IPS-15b (cell line): ENCODE measurements at regions not wholly inside any gene's neighbourhood (a gene's known extent, or its start where the extent isn't known, plus 50 kb on each side); places are given as distances from the start of the nearest gene placed in this dataset.

Source experiments
- H3K27me3 ChIP-seq: one replicate; pipeline ENCODE4 v1.6.1; 2013; ENCODE audit warnings: low read length; ENCODE audit not compliant: control insufficient read depth, insufficient read depth
- H3K36me3 ChIP-seq: one replicate; pipeline ENCODE4 v1.6.1; 2013; ENCODE audit warnings: low read length; ENCODE audit not compliant: control insufficient read depth, insufficient read depth
- H3K4me1 ChIP-seq: one replicate; pipeline ENCODE4 v1.6.1; 2013; ENCODE audit warnings: mild to moderate bottlenecking, low read length; ENCODE audit not compliant: control insufficient read depth, insufficient read depth
- H3K4me3 ChIP-seq: one replicate; pipeline ENCODE4 v1.5.1; 2013; ENCODE audit warnings: low read depth, low read length
- H3K9ac ChIP-seq: one replicate; pipeline ENCODE4 v1.6.1; 2013; ENCODE audit warnings: low read depth, mild to moderate bottlenecking, low read length
- H3K9me3 ChIP-seq: one replicate; pipeline ENCODE4 v1.6.1; 2013; ENCODE audit warnings: mild to moderate bottlenecking, low read length; ENCODE audit not compliant: control insufficient read depth, insufficient read depth

DNA sequence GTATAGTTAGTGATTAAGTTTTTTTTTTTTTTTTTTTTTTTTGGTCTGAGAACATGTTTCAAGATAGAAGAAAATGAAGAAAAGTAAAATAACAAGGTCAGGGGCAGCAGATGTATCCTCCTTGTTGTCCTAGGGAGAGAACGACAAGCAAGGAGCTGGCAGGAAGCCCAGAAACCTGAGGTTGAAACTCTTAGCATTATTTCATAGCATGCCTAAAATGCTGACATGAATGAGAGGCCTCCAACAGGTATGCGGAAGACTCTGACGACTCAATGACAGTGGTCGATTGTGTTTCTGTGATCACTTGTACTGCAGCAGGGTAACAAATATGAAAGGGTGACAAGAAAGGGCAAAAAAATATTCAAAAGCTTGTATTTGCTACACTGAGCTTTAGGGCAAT is 415.9 kb downstream of the PLA2G4A start:
- peaks cover 10% of the 10 kb centered on the region for H3K4me1 ChIP-seq
- no peak overlapping the region for H3K9ac ChIP-seq
- H3K27me3 ChIP-seq, result no peaks in the 10 kb centered on the region
- no peak overlapping the region for H3K4me3 ChIP-seq
- H3K36me3 ChIP-seq, result no peaks in the 10 kb centered on the region
- no peaks in the 10 kb centered on the region for H3K9me3 ChIP-seq

DNA sequence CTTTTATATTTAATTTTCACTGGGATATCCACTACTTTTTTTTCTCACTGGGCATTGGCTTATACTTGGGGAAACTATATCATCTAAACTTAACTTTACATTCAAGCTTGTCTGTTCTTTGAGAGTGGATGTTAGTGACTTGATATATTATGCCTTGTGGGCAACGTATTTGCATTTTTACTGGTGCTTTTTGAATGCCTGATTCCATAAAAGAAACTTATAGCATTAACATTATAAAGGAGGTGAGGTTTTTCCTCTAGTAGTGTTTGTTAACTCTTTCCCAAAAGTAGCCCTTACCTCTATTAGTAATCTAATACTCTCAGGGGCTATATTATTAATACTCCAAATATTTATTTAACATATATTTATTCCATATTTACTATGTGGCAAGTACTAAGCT is 416.5 kb downstream of the PLA2G4A start:
- no peaks in the 10 kb centered on the region for H3K36me3 ChIP-seq
- H3K4me3 ChIP-seq, result no peak overlapping the region
- H3K4me1 ChIP-seq, result peaks cover 10% of the 10 kb centered on the region
- H3K27me3 ChIP-seq, result no peaks in the 10 kb centered on the region
- H3K9me3 ChIP-seq, result no peaks in the 10 kb centered on the region
- no peak overlapping the region for H3K9ac ChIP-seq

DNA sequence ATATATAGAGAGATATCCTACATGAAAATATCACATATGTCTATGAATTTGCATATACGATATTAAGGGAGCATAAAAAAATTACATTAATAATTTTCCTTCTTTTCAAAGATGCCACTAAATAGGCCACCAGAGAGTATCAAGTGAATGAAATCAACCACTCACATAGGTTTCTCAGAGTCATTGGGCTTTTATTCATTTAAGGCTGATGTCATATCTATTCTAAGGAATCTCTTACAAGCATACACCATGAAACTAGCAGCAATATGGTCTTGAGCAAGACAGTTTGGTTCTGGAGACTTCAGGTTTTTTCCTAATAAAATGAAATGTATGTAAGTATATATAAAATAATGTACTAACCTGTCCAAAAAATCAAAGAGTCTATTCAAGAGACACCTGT is 420.4 kb downstream of the PLA2G4A start:
- Histone ChIP-seq H3K4me3 (no peak overlapping the region), H3K36me3 (no peaks in the 10 kb centered on the region)

DNA sequence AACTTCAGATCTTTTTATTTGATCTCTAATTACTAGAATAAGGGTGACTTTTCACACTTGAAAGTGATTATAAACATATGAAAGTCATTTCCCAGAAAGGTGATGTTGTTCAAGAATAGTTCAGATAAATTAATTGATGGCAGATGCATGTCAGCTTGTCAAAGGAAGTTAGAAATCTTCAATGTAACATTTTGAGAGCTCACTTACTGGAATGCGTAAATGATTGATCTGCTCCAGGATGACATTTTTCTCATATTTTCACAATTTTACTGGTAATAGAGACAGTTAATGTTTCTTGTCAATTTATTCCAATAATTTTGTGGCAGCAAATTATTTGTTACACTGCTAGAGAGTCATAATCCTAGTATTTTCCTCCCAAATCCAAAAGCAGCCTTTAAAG is 424.2 kb downstream of the PLA2G4A start:
- no peaks in the 10 kb centered on the region for H3K36me3 ChIP-seq
- H3K9ac ChIP-seq, result no peak overlapping the region
- H3K27me3 ChIP-seq, result no peaks in the 10 kb centered on the region
- H3K4me3 ChIP-seq, result no peak overlapping the region
- H3K9me3 ChIP-seq, result no peaks in the 10 kb centered on the region
- H3K4me1 ChIP-seq, result no peaks in the 10 kb centered on the region

More for the DNA sequence above, 420.4 kb downstream of the PLA2G4A start:
- Histone ChIP-seq H3K9me3 (no peaks in the 10 kb centered on the region), H3K4me1 (peaks cover 10% of the 10 kb centered on the region), H3K27me3 (no peaks in the 10 kb centered on the region), H3K9ac (no peak overlapping the region)

DNA sequence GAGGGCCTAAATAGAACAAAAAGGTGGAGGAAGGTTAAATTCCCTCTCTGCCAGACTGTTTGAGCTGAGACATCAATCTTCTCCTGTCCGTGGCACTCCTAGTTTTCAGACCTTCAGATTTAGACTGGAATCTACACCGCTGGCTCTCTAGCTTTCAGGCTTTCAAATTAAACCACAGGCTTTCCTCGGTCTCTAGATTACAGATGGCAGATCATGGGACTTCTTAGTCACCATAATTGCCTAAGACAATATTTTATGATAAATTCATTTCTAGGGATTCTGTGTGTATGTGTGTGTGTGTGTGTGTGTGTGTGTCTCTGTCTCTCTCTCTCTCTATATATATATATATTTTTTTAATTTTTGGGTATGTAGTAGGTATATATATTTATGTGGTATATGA is 428.7 kb downstream of the PLA2G4A start:
- H3K4me3 ChIP-seq, result no peak overlapping the region
- no peaks in the 10 kb centered on the region for H3K4me1 ChIP-seq
- H3K9me3 ChIP-seq, result no peaks in the 10 kb centered on the region
- H3K27me3 ChIP-seq, result no peaks in the 10 kb centered on the region
- no peak overlapping the region for H3K9ac ChIP-seq
- no peaks in the 10 kb centered on the region for H3K36me3 ChIP-seq

DNA sequence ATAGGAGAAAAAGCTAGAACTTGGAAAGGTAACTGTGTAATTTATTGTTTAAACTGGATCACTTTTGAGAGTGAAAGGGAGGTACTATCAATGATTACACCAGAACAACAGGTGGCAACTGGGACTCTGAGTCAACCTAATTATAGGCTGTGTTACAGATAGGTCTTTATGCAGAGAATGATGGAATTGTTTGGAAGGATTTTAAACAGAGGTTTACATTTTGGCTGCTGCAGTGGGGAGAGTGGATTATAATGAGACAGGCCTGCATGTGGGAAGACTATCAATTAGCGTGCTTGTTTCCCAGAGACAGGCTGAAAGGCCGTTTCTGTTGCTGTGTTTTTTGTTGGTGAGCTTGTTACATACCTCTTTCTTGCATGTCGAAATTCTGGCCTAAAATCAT is 432.9 kb downstream of the PLA2G4A start:
- no peak overlapping the region for H3K4me3 ChIP-seq
- no peaks in the 10 kb centered on the region for H3K9me3 ChIP-seq
- H3K9ac ChIP-seq, result no peak overlapping the region
- H3K36me3 ChIP-seq, result no peaks in the 10 kb centered on the region
- no peaks in the 10 kb centered on the region for H3K27me3 ChIP-seq
- H3K4me1 ChIP-seq, result no peaks in the 10 kb centered on the region

DNA sequence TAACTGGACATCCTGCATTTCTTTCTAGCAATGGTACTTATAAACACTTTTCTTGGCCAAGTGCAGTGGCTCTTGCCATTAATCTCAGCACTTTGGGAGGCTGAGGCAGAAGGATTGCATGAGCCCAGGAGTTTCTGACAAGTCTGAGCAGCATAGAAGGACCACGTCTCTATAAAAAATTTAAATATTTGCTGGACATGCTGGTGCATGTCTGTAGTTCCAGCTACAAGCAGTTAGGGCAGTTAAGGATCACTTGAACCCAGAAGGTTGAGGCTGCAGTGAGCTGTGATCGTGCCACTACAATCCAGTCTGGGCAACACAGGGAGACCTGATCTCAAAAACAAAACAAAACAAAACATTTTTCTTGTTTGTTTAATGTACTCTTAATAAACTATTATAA is 434.0 kb downstream of the PLA2G4A start:
- no peaks in the 10 kb centered on the region for H3K36me3 ChIP-seq
- no peaks in the 10 kb centered on the region for H3K27me3 ChIP-seq
- no peak overlapping the region for H3K4me3 ChIP-seq
- no peaks in the 10 kb centered on the region for H3K4me1 ChIP-seq
- H3K9ac ChIP-seq, result no peak overlapping the region
- H3K9me3 ChIP-seq, result no peaks in the 10 kb centered on the region

DNA sequence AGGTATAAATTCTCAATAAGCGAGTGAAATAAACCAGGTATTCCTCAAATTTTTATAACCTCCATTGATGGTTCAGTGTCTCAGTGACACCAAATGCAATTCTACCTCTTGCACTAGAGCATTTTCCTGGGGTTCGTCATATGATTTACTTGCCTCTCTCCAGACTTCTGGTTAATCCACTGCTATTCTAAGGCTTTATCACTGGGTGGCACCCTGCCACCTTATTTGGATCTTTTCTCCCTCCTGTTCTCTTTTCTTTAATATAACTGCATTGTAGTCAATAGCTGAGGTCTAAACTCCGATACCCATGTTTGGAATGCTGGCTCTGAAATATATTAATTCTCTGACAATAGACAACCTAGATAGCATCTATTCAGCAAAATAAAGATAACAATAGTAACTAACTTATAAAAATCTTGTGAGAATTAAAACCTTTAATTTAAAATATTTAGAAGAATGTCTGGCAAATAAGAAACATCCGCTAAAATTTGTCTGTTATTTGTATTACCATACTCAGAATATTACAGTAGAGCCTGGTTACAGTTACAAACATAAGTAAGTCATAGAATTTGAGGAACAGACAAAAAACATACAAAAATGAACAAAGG is 436.4 kb downstream of the PLA2G4A start:
- H3K27me3 ChIP-seq, result no peaks in the 10 kb centered on the region
- H3K36me3 ChIP-seq, result no peaks in the 10 kb centered on the region
- H3K9ac ChIP-seq, result no peak overlapping the region
- H3K9me3 ChIP-seq, result no peaks in the 10 kb centered on the region
- H3K4me1 ChIP-seq, result no peaks in the 10 kb centered on the region
- H3K4me3 ChIP-seq, result no peak overlapping the region

DNA sequence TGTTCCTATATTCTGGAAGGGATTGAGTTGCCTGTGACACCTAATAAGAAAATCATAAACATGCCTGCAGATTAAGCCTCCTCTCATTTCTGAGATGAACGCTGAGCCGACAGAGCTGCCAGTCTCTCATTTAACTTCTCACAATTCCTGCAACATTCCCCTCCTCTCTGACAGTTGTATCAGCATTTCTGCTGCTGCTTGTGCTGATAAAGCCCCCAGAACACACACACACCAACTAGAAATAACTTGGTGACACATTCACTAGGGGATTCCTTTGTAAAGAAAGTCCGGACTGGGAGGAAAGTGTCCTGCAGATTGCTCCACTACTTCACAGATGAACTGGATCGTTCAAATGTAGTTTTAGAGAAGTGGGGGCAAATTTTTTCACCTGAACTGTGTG is 437.3 kb downstream of the PLA2G4A start:
- no peak overlapping the region for H3K9ac ChIP-seq
- H3K9me3 ChIP-seq, result no peaks in the 10 kb centered on the region
- no peaks in the 10 kb centered on the region for H3K27me3 ChIP-seq
- H3K4me1 ChIP-seq, result no peaks in the 10 kb centered on the region
- no peak overlapping the region for H3K4me3 ChIP-seq
- H3K36me3 ChIP-seq, result no peaks in the 10 kb centered on the region

DNA sequence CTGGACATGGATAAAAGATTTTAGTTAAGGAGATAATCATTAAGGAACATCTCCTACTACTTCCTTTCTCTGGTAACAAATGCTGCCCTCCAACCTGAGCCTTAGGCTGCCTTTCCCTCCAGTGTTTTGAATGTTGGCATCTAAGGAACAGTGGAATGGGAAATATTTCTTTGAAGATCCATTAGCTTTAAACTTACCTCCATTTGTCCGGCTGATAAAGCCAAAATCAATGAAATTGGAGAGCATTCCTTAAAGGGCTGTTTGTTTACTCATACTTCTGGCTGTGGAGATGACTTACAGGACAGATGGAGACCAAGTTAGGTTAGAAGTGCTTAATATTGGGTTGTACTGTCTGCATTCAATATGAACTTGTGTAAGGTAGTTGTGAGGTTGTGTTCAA is 439.1 kb downstream of the PLA2G4A start:
- Histone ChIP-seq H3K27me3 (no peaks in the 10 kb centered on the region), H3K9ac (no peak overlapping the region), H3K4me3 (no peak overlapping the region), H3K9me3 (no peaks in the 10 kb centered on the region), H3K4me1 (no peaks in the 10 kb centered on the region), H3K36me3 (no peaks in the 10 kb centered on the region)

DNA sequence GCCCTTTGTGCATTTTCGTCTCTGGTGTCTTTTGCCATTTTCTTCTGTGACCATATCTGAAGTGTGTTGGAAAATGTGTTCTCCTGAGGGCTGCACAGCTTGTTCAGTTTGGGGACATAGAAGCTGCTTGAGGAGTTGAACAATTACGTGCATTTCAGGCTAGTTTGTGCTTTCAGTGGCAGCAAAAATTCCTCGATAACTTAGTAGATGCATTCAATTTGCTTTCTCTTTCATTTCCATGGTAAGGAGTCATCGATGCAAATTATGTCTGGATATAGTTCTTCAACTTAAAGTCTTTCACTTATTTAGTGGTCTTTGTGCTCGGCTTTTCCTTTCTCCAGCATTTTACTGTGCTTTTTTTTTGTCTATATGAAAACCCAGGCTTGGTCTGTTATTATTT is 441.5 kb downstream of the PLA2G4A start:
- Histone ChIP-seq H3K9me3 (no peaks in the 10 kb centered on the region), H3K4me1 (no peaks in the 10 kb centered on the region), H3K4me3 (no peak overlapping the region), H3K27me3 (no peaks in the 10 kb centered on the region), H3K9ac (no peak overlapping the region), H3K36me3 (no peaks in the 10 kb centered on the region)

DNA sequence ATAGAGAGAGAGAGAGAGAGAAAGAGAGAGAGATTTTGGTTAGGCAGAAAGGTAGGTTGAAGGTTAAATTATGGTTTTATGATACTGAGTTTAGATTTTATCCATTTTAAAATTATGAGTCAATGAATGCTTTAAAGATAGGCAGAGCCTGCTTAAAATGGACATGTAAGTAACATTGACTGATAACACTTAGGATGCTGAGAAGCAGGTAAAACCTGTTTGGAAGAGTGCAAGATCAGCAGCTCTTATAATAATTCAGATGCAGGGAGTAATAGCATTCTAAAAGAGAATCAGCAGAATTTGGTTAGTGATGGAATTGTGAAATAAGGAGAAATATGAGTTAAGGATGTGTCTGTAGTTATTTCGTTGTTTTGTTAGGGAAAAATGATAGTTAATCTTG is 446.6 kb downstream of the PLA2G4A start:
- Histone ChIP-seq H3K9ac (no peak overlapping the region), H3K4me1 (no peaks in the 10 kb centered on the region), H3K4me3 (no peak overlapping the region), H3K27me3 (no peaks in the 10 kb centered on the region), H3K36me3 (no peaks in the 10 kb centered on the region), H3K9me3 (no peaks in the 10 kb centered on the region)
